Uterus (tissue), 3 donors: ENCODE measurements at regions not wholly inside any gene's neighbourhood (a gene's known extent, or its start where the extent isn't known, plus 50 kb on each side); places are given as distances from the start of the nearest gene placed in this dataset.

Experiments
- DNase-seq, 2 donors: peaks; one replicate each; pipeline ENCODE4 v3.0.0-alpha.2; 2019 to 2020
- H3K27ac ChIP-seq, 2 donors: fragments of 200-600 bp; sonication (generic); 1 replicate in 1 of 2; 2 replicates in 1 of 2; pipeline ENCODE4 v1.5.1; 2016 to 2018
- H3K27me3 ChIP-seq, 2 donors: fragments of 200-600 bp; sonication (generic); one replicate each; pipeline ENCODE4 v1.5.1; 2018 to 2019; ENCODE audit warnings: control low read depth in 1 of 2
- H3K36me3 ChIP-seq, 2 donors: fragments of 200-600 bp; sonication (generic); one replicate each; pipeline ENCODE4 v1.5.1; 2019; ENCODE audit warnings: control low read depth in 1 of 2
- H3K4me1 ChIP-seq, 2 donors: fragments of 200-600 bp; sonication (generic); one replicate each; pipeline ENCODE4 v1.5.1; 2018 to 2019; ENCODE audit warnings: control low read depth in 1 of 2
- H3K4me3 ChIP-seq, 2 donors: fragments of 200-600 bp; sonication (generic); 1 replicate in 1 of 2; 2 replicates in 1 of 2; pipeline ENCODE4 v1.5.1; 2018 to 2019; ENCODE audit warnings: mild to moderate bottlenecking in 1 of 2
- H3K9me3 ChIP-seq, 2 donors: fragments of 200-600 bp; sonication (generic); one replicate each; pipeline ENCODE4 v1.5.1; 2019; ENCODE audit warnings: control low read depth in 1 of 2
- CTCF ChIP-seq, 4 experiments: fragments of 200-600 bp in 2 of 4; fragments of 450-650 bp in 2 of 4; sonication (generic) in 2 of 4; IDR thresholded peaks; one replicate each; pipeline ENCODE4 v1.5.1; 2016 to 2019; ENCODE audit warnings: antibody characterized with exemption in 4 of 4, mild to moderate bottlenecking in 2 of 4, moderate library complexity in 1 of 4
- POLR2A ChIP-seq, 2 donors: fragments of 450-650 bp; IDR thresholded peaks; one replicate each; pipeline ENCODE4 v1.6.1; 2016; ENCODE audit warnings: antibody characterized with exemption in 2 of 2, mild to moderate bottlenecking in 1 of 2, moderate library complexity in 1 of 2
- intact Hi-C: fragments of 100-400 bp; cut with DNase I; formaldehyde crosslinking; loops from one replicate; pipeline ENCODE4 v1.15.1; 2023; ENCODE audit warnings: low total_unique reads
- donor health status: DM: yes; HTN: yes; CAD: no.

- H3K27ac ChIP-seq, result no peak overlapping the region
- DNase-seq, result no peak
- no peaks in the 10 kb centered on the region for H3K4me1 ChIP-seq
- TF ChIP-seq CTCF (IDR thresholded peaks at IDR 0.05) (no peak), POLR2A (IDR thresholded peaks at IDR 0.05) (no peak)
- H3K36me3 ChIP-seq, result no peaks in the 10 kb centered on the region
- no peaks in the 10 kb centered on the region for H3K9me3 ChIP-seq
- intact Hi-C loops, result no loop called here
- no peaks in the 10 kb centered on the region for H3K27me3 ChIP-seq
- no peak overlapping the region for H3K4me3 ChIP-seq
Observed at GRCh38 chr1:194616835-194617234, 1430.4 kb upstream of the B3GALT2 start.

GRCh38 chr1:194602184-194602583 is 1415.8 kb upstream of the B3GALT2 start:
- Histone ChIP-seq H3K4me1 (no peaks in the 10 kb centered on the region), H3K9me3 (no peaks in the 10 kb centered on the region)
- TF ChIP-seq CTCF (IDR thresholded peaks at IDR 0.05), result no peak
- TF ChIP-seq POLR2A (IDR thresholded peaks at IDR 0.05), result no peak

GRCh38 chr1:194600716-194601115 is 1414.3 kb upstream of the B3GALT2 start:
- no peaks in the 10 kb centered on the region for H3K9me3 ChIP-seq
- no peak for DNase-seq
- no peaks in the 10 kb centered on the region for H3K36me3 ChIP-seq
- no peaks in the 10 kb centered on the region for H3K4me1 ChIP-seq
- H3K27me3 ChIP-seq, result no peaks in the 10 kb centered on the region
- no peak for TF ChIP-seq POLR2A (IDR thresholded peaks at IDR 0.05)
- no peak overlapping the region for H3K27ac ChIP-seq
- intact Hi-C loops, result no loop called here
- H3K4me3 ChIP-seq, result no peak overlapping the region

More at GRCh38 chr1:194602184-194602583, 1415.8 kb upstream of the B3GALT2 start:
- no peak overlapping the region for H3K27ac ChIP-seq
- H3K36me3 ChIP-seq, result no peaks in the 10 kb centered on the region
- intact Hi-C loops, result no loop called here
- DNase-seq, result no peak
- H3K27me3 ChIP-seq, result no peaks in the 10 kb centered on the region
- H3K4me3 ChIP-seq, result no peak overlapping the region

GRCh38 chr1:194598098-194598497 is 1411.7 kb upstream of the B3GALT2 start:
- H3K9me3 ChIP-seq, result no peaks in the 10 kb centered on the region
- no peak overlapping the region for H3K4me3 ChIP-seq
- DNase-seq, result no peak
- no peaks in the 10 kb centered on the region for H3K27me3 ChIP-seq
- no peaks in the 10 kb centered on the region for H3K4me1 ChIP-seq
- no peak for TF ChIP-seq POLR2A (IDR thresholded peaks at IDR 0.05)
- no peak for TF ChIP-seq CTCF (IDR thresholded peaks at IDR 0.05)
- intact Hi-C loops, result no loop called here
- H3K36me3 ChIP-seq, result no peaks in the 10 kb centered on the region
- H3K27ac ChIP-seq, result no peak overlapping the region

GRCh38 chr1:194586302-194586701 is 1399.9 kb upstream of the B3GALT2 start:
- peaks cover 0 to 2% of the 10 kb centered on the region in 2 donors for H3K27me3 ChIP-seq
- no peak for TF ChIP-seq POLR2A (IDR thresholded peaks at IDR 0.05)
- no peak for TF ChIP-seq CTCF (IDR thresholded peaks at IDR 0.05)
- H3K36me3 ChIP-seq, result no peaks in the 10 kb centered on the region
- H3K4me1 ChIP-seq, result no peaks in the 10 kb centered on the region
- no peaks in the 10 kb centered on the region for H3K9me3 ChIP-seq
- intact Hi-C loops, result no loop called here
- no peak for DNase-seq
- H3K4me3 ChIP-seq, result no peak overlapping the region
- no peak overlapping the region for H3K27ac ChIP-seq

- no peaks in the 10 kb centered on the region for H3K27me3 ChIP-seq
- no peaks in the 10 kb centered on the region for H3K36me3 ChIP-seq
- intact Hi-C loops, result loop anchor here (5.0 kb wide), 1 partner anchor 233 kb away; no protein-coding TSS in a partner anchor
Observed at GRCh38 chr1:194584052-194584451, 1397.6 kb upstream of the B3GALT2 start.

More at GRCh38 chr1:194584052-194584451, 1397.6 kb upstream of the B3GALT2 start:
- no peaks in the 10 kb centered on the region for H3K4me1 ChIP-seq
- TF ChIP-seq POLR2A (IDR thresholded peaks at IDR 0.05), result no peak
- TF ChIP-seq CTCF (IDR thresholded peaks at IDR 0.05), result no peak
- no peaks in the 10 kb centered on the region for H3K9me3 ChIP-seq
- DNase-seq, result no peak
- H3K4me3 ChIP-seq, result no peak overlapping the region
- no peak overlapping the region for H3K27ac ChIP-seq
